HepG2 (cell line): ENCODE measurements at regions not wholly inside any gene's neighbourhood (a gene's known extent, or its start where the extent isn't known, plus 50 kb on each side); places are given as distances from the start of the nearest gene placed in this dataset.

ENCODE experiments used
- ATAC-seq: fragments of 200-7000 bp; cut with Tn5 transposase; 3 replicates; pipeline ENCODE4 v1.9.1; 2020; ENCODE audit warnings: mild to moderate bottlenecking, moderate library complexity
- BruUV-seq: library from RNA; stranded (reverse); fragments of 400-500 nt; replicated peaks from 2 replicates; lab custom pipeline; 2021; lab: Mats Ljungman, UMichigan
- CTCF ChIA-PET: fragments of 300-600 bp; formaldehyde crosslinking; extraction: SDS; loops from one replicate; lab custom pipeline; 2021; ENCODE audit warnings: low total read pairs, inconsistent platforms, low intra/inter-chr PET ratio; lab: Yijun Ruan, JAX
- POLR2A ChIA-PET: fragments of 350-600 bp; sonication (Branson Sonifier 250); formaldehyde crosslinking; loops from one replicate; lab custom pipeline; 2020; ENCODE audit warnings: antibody characterized with exemption, inconsistent platforms; lab: Yijun Ruan, JAX
- DNase-seq: peaks from one replicate; pipeline ENCODE4 v3.0.0-alpha.2; 2015; ENCODE audit warnings: low spot score
- FAIRE-seq: peaks from 3 replicates; lab custom pipeline; 2011; peaks lifted over from hg19 to GRCh38; lab: Jason Lieb, UNC
- H2AFZ ChIP-seq: one replicate; pipeline ENCODE4 v1.6.1; 2011; ENCODE audit warnings: low read length, inconsistent platforms
- H3K27ac ChIP-seq: fragments of 300-600 bp; 3 replicates; pipeline ENCODE4 v1.8.0; 2011; ENCODE audit warnings: mixed run types, mild to moderate bottlenecking, mixed read lengths, low read length, inconsistent platforms; ENCODE audit not compliant: insufficient read depth; ENCODE audit errors: extremely low read length
- H3K27me3 ChIP-seq, 2 experiments: fragments of 200-600 bp in 1 of 2; 2 replicates in 1 of 2; 3 replicates in 1 of 2; pipeline versions ENCODE4 v1.6.0 to v1.8.0; 2011; ENCODE audit warnings: low read length in 2 of 2, mild to moderate bottlenecking in 2 of 2, moderate library complexity in 2 of 2, inconsistent platforms in 1 of 2; ENCODE audit not compliant: insufficient read depth in 2 of 2, control insufficient read depth in 1 of 2
- H3K36me3 ChIP-seq, 2 experiments: fragments of 200-600 bp in 1 of 2; replicated peaks in 1 of 2; 2 replicates in 1 of 2; 3 replicates in 1 of 2; pipeline versions ENCODE4 v1.5.1 to v1.8.0; 2011; ENCODE audit warnings: low read length in 2 of 2, inconsistent platforms in 1 of 2; ENCODE audit not compliant: insufficient read depth in 2 of 2, control insufficient read depth in 1 of 2
- H3K4me1 ChIP-seq: 2 replicates; pipeline ENCODE4 v1.5.1; 2012; ENCODE audit warnings: low read length, inconsistent platforms; ENCODE audit not compliant: insufficient read depth
- H3K4me2 ChIP-seq: 2 replicates; pipeline ENCODE4 v1.6.0; 2011; ENCODE audit warnings: low read depth, low read length, inconsistent platforms
- H3K4me3 ChIP-seq, 3 experiments: fragments of 200-600 bp in 1 of 3; sonication (generic), shearing (Covaris generic) in 1 of 3; replicated peaks in 1 of 3; 2 replicates each; pipeline ENCODE4 v1.5.1; 2011 to 2016; ENCODE audit warnings: low read length in 3 of 3, inconsistent platforms in 2 of 3, low read depth in 2 of 3, mild to moderate bottlenecking in 2 of 3, control low read depth in 1 of 3, mixed read lengths in 1 of 3; ENCODE audit not compliant: insufficient read depth in 1 of 3
- H3K79me2 ChIP-seq: one replicate; pipeline ENCODE4 v1.6.1; 2011; ENCODE audit warnings: low read length, inconsistent platforms; ENCODE audit not compliant: insufficient read depth
- H3K9ac ChIP-seq: 2 replicates; pipeline ENCODE4 v1.6.0; 2011; ENCODE audit warnings: mild to moderate bottlenecking, low read depth, low read length, inconsistent platforms; ENCODE audit not compliant: insufficient read depth
- H3K9me3 ChIP-seq: 2 replicates; pipeline ENCODE4 v1.5.1; 2012; ENCODE audit warnings: mild to moderate bottlenecking, low read length
- H4K20me1 ChIP-seq: 2 replicates; pipeline ENCODE4 v1.6.0; 2011; ENCODE audit warnings: inconsistent platforms, mild to moderate bottlenecking, low read length, moderate library complexity; ENCODE audit not compliant: insufficient read depth
- PATZ1 ChIP-seq: sonication (generic); formaldehyde crosslinking; IDR thresholded peaks from 2 replicates; pipeline ENCODE4 v1.4.0; 2020; ENCODE audit warnings: missing genetic modification reagents
- PAX8 ChIP-seq: sonication (generic); formaldehyde crosslinking; IDR thresholded peaks from 2 replicates; pipeline ENCODE4 v1.8.0; 2022; ENCODE audit warnings: mild to moderate bottlenecking, missing genetic modification reagents, borderline replicate concordance
- SMAD3 ChIP-seq: sonication (generic); formaldehyde crosslinking; IDR thresholded peaks from 2 replicates; pipeline ENCODE4 v1.4.0; 2020; ENCODE audit warnings: missing genetic modification reagents
- SPEN ChIP-seq: sonication (generic); formaldehyde crosslinking; IDR thresholded peaks from 2 replicates; pipeline ENCODE4 v1.5.1; 2020; ENCODE audit warnings: low read depth, mild to moderate bottlenecking, missing genetic modification reagents
- SSRP1 ChIP-seq: IDR thresholded peaks from 2 replicates; pipeline ENCODE4 v1.6.1; 2016; ENCODE audit warnings: control low read depth
- TCF12 ChIP-seq, 2 experiments: fragments of 450-650 bp in 1 of 2; sonication (generic) in 1 of 2; formaldehyde crosslinking in 1 of 2; IDR thresholded peaks; 2 replicates each; pipeline versions ENCODE4 v1.6.1 to v1.8.0; 2017 to 2022; ENCODE audit warnings: antibody characterized with exemption in 1 of 2, mild to moderate bottlenecking in 1 of 2, missing genetic modification reagents in 1 of 2, moderate library complexity in 1 of 2
- ZFP91 ChIP-seq: sonication (generic); formaldehyde crosslinking; IDR thresholded peaks from 2 replicates; pipeline ENCODE4 v1.9.0; 2022; ENCODE audit warnings: missing genetic modification reagents, mild to moderate bottlenecking, borderline replicate concordance
- ZNF615 ChIP-seq: sonication (generic); formaldehyde crosslinking; IDR thresholded peaks from 2 replicates; pipeline ENCODE4 v1.5.0; 2020; ENCODE audit warnings: mild to moderate bottlenecking, missing genetic modification reagents, borderline replicate concordance
- ZNF672 ChIP-seq: sonication (generic); formaldehyde crosslinking; IDR thresholded peaks from 2 replicates; pipeline ENCODE4 v1.8.1; 2022; ENCODE audit warnings: missing genetic modification reagents
- WGBS: methylation state at CpG from one replicate; pipeline ENCODE4 v1.1.6; 2017; ENCODE audit warnings: low lambda C conversion rate; 5-methylcytosine and 5-hydroxymethylcytosine counted together
- in situ Hi-C: cut with HindIII; loops from 2 replicates; pipeline ENCODE4 v1.10.0; 2017; ENCODE audit warnings: low pct_unique_long_range_greater_than_20kb; ENCODE audit not compliant: extremely low pct_ligation_motif_present
- intact Hi-C: fragments of 100-400 bp; cut with micrococcal nuclease; formaldehyde crosslinking; loops from one replicate; pipeline ENCODE4 v1.10.0; 2022; ENCODE audit not compliant: unreplicated experiment

DNA sequence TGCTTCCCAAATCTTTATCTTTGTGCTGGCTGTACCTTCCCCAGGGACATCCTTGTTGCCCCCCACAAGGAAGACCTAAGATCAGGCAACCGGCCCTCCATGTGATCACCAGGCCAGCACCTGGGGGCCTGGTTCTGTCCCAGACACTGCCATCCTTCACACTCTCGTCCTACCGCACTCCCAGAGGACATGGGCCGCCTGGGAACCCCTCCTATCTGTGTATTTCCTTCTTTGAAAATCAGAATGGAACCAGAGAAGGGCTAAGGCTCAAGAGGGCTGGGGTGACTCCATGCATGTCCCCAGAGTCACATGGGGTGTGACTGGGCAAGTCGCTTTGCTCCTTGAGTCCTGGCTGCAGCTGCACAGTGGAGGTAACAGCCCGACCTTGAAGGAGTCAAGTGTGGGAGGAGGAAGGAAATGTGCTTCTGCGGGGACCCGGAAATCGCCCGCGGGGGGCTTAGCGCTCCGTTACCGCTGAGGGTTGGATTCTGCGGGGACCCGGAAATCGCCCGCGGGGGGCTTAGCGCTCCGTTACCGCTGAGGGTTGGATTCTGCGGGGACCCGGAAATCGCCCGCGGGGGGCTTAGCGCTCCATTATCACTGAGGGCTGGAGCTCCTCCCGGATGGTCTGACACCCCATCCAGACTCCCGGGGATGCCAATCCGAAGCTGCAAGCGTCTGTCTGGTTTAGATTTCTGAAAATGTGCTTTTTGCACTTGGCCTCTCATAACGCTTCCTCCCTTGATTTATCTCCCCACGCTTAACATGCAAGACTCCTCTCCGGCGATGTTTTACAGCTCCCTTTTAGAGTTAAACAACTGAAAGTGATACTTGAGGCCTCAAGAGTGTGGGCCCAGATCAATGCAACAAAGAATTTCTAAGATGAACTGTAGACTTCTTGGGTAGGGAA, 278.9 kb downstream of the NPHP4 start:
- Histone ChIP-seq H3K27me3 (peaks cover under 1 to 37% of the 10 kb centered on the region in 2 experiments; a peak in 3 of 5 replicates), H3K9ac (no peak overlapping the region), H3K79me2 (no peaks in the 10 kb centered on the region), H3K27ac (no peak overlapping the region), H4K20me1 (no peaks in the 10 kb centered on the region), H2AFZ (no peak overlapping the region), H3K4me2 (no peak overlapping the region), H3K36me3 (no peaks in the 10 kb centered on the region), H3K4me3 (no peak overlapping the region), H3K4me1 (no peaks in the 10 kb centered on the region), H3K9me3 (no peaks in the 10 kb centered on the region)
- TF ChIP-seq TCF12 (IDR thresholded peaks at IDR 0.05): no peak
- no peak for TF ChIP-seq TCF12 (CRISPR knock-in tag; IDR thresholded peaks at IDR 0.05)
- TF ChIP-seq PAX8: no peak
- TF ChIP-seq PATZ1: no peak
- TF ChIP-seq SMAD3: no peak
- no peak for TF ChIP-seq SSRP1
- no peak for TF ChIP-seq SPEN
- no peak for TF ChIP-seq ZNF615 (CRISPR knock-in tag)
- TF ChIP-seq ZFP91 (CRISPR knock-in tag): no peak
- no peak for TF ChIP-seq ZNF672 (CRISPR knock-in tag)
- intact Hi-C loops (no loop called here), in situ Hi-C loops (no loop called here)
- FAIRE-seq: no peak
- no peak for ATAC-seq
- BruUV-seq: no TSS peak
- 57% methylated on average over 34 of the region's 36 CpGs for WGBS
- DNase-seq: no peak
- ChIA-PET CTCF (no interaction called here), POLR2A (no interaction called here)
